Breast epithelium (tissue), 4 donors: ENCODE measurements at regions not wholly inside any gene's neighbourhood (a gene's known extent, or its start where the extent isn't known, plus 50 kb on each side); places are given as distances from the start of the nearest gene placed in this dataset.

Source experiments
- DNase-seq, 2 donors: peaks; one replicate each; pipeline ENCODE4 v3.0.0-alpha.2; 2019; ENCODE audit warnings: low spot score in 2 of 2
- H3K27ac ChIP-seq, 2 donors: fragments of 200-600 bp; sonication (generic) in 1 of 2; one replicate each; pipeline ENCODE4 v1.5.1; 2016 to 2019; ENCODE audit warnings: mild to moderate bottlenecking in 1 of 2
- H3K27me3 ChIP-seq, 2 donors: fragments of 200-600 bp; sonication (generic) in 1 of 2; one replicate each; pipeline versions ENCODE4 v1.5.1 to v1.6.0; 2017 to 2019; ENCODE audit warnings: control low read depth in 1 of 2, mild to moderate bottlenecking in 1 of 2
- H3K36me3 ChIP-seq: fragments of 200-600 bp; one replicate; pipeline ENCODE4 v1.5.1; 2019
- H3K4me1 ChIP-seq, 2 donors: fragments of 200-600 bp; sonication (generic); one replicate each; pipeline ENCODE4 v1.5.1; 2016 to 2019; ENCODE audit warnings: control low read depth in 1 of 2
- H3K4me3 ChIP-seq, 3 donors: fragments of 200-600 bp; sonication (generic); 1 replicate in 2 of 3; 2 replicates in 1 of 3; pipeline ENCODE4 v1.5.1; 2016 to 2019; ENCODE audit warnings: mild to moderate bottlenecking in 3 of 3, moderate library complexity in 2 of 3
- H3K9me3 ChIP-seq, 2 donors: fragments of 200-600 bp; sonication (generic) in 1 of 2; one replicate each; pipeline ENCODE4 v1.5.1; 2016 to 2019; ENCODE audit warnings: control low read depth in 1 of 2
- CTCF ChIP-seq, 3 donors: fragments of 450-650 bp; IDR thresholded peaks; one replicate each; pipeline ENCODE4 v1.5.1; 2016 to 2017; ENCODE audit warnings: antibody characterized with exemption in 3 of 3, mild to moderate bottlenecking in 3 of 3, moderate library complexity in 3 of 3
- POLR2A ChIP-seq: fragments of 450-650 bp; IDR thresholded peaks from one replicate; pipeline ENCODE4 v1.6.1; 2016; ENCODE audit warnings: antibody characterized with exemption, mild to moderate bottlenecking, moderate library complexity
- POLR2AphosphoS5 ChIP-seq, 3 donors: sonication (generic); formaldehyde crosslinking; IDR thresholded peaks; one replicate each; pipeline ENCODE4 v1.6.1; 2017; ENCODE audit warnings: antibody characterized with exemption in 3 of 3
- intact Hi-C: fragments of 100-400 bp; cut with DNase I; formaldehyde crosslinking; loops from one replicate; pipeline ENCODE4 v1.15.1; 2023; ENCODE audit warnings: low total_unique reads

GRCh38 chr2:120820263-120820952 is 84.7 kb downstream of the GLI2 start:
- DNase-seq = no peak
- peak overlapping the region in 1 of 3 donors; percentile 49 for H3K4me3 ChIP-seq
- H3K9me3 ChIP-seq = no peaks in the 10 kb centered on the region
- H3K36me3 ChIP-seq = no peaks in the 10 kb centered on the region
- TF ChIP-seq POLR2A = no peak
- TF ChIP-seq CTCF (IDR thresholded peaks at IDR 0.05) = no peak
- TF ChIP-seq POLR2AphosphoS5 (IDR thresholded peaks at IDR 0.05) = no peak
- H3K27me3 ChIP-seq = no peaks in the 10 kb centered on the region
- intact Hi-C loops = no loop called here
- H3K4me1 ChIP-seq = no peaks in the 10 kb centered on the region
- peak overlapping the region; percentile 14 to 74 for H3K27ac ChIP-seq

GRCh38 chr2:120820953-120821279 is 85.2 kb downstream of the GLI2 start:
- peak in 1 of 2 donors; percentile 31 for DNase-seq
- Histone ChIP-seq H3K9me3 (no peaks in the 10 kb centered on the region), H3K27ac (peak overlapping the region; percentile 14 to 74), H3K36me3 (no peaks in the 10 kb centered on the region), H3K27me3 (no peaks in the 10 kb centered on the region), H3K4me3 (peak overlapping the region in 1 of 3 donors; percentile 49), H3K4me1 (no peaks in the 10 kb centered on the region)
- TF ChIP-seq POLR2A = no peak
- TF ChIP-seq CTCF (IDR thresholded peaks at IDR 0.05) = no peak
- no peak for TF ChIP-seq POLR2AphosphoS5 (IDR thresholded peaks at IDR 0.05)
- intact Hi-C loops = no loop called here

- no peaks in the 10 kb centered on the region for H3K36me3 ChIP-seq
- no peak for TF ChIP-seq POLR2A
- no peak for TF ChIP-seq POLR2AphosphoS5 (IDR thresholded peaks at IDR 0.05)
- TF ChIP-seq CTCF (IDR thresholded peaks at IDR 0.05) = no peak
- intact Hi-C loops = no loop called here
- no peaks in the 10 kb centered on the region for H3K4me1 ChIP-seq
- H3K9me3 ChIP-seq = no peaks in the 10 kb centered on the region
- no peaks in the 10 kb centered on the region for H3K27me3 ChIP-seq
- H3K27ac ChIP-seq = peak overlapping the region in 1 of 2 donors; percentile 74
- H3K4me3 ChIP-seq = no peak overlapping the region
- no peak for DNase-seq
Observed at GRCh38 chr2:120821446-120822160, 85.9 kb downstream of the GLI2 start.

- no peak for DNase-seq
- no peaks in the 10 kb centered on the region for H3K9me3 ChIP-seq
- H3K4me1 ChIP-seq = no peaks in the 10 kb centered on the region
- no peaks in the 10 kb centered on the region for H3K27me3 ChIP-seq
- H3K27ac ChIP-seq = no peak overlapping the region
- intact Hi-C loops = no loop called here
- no peak overlapping the region for H3K4me3 ChIP-seq
- no peaks in the 10 kb centered on the region for H3K36me3 ChIP-seq
- TF ChIP-seq POLR2AphosphoS5 (IDR thresholded peaks at IDR 0.05) = no peak
- TF ChIP-seq POLR2A = no peak
Observed at GRCh38 chr2:120822933-120823332, 87.3 kb downstream of the GLI2 start.

GRCh38 chr2:120823551-120823950 is 87.9 kb downstream of the GLI2 start:
- no peaks in the 10 kb centered on the region for H3K4me1 ChIP-seq
- no peaks in the 10 kb centered on the region for H3K9me3 ChIP-seq
- no peak overlapping the region for H3K27ac ChIP-seq
- no peak for DNase-seq
- H3K36me3 ChIP-seq = no peaks in the 10 kb centered on the region
- H3K4me3 ChIP-seq = no peak overlapping the region
- intact Hi-C loops = no loop called here
- H3K27me3 ChIP-seq = no peaks in the 10 kb centered on the region
- TF ChIP-seq POLR2AphosphoS5 (IDR thresholded peaks at IDR 0.05) = no peak
- TF ChIP-seq POLR2A = no peak
- no peak for TF ChIP-seq CTCF (IDR thresholded peaks at IDR 0.05)
